Activated CD4-positive, alpha-beta T cell treated with anti-CD3 and anti-CD28 coated beads, Interleukin-2, amount 50 U/mL, for 48 hours (primary cell): ENCODE measurements at regions not wholly inside any gene's neighbourhood (a gene's known extent, or its start where the extent isn't known, plus 50 kb on each side); places are given as distances from the start of the nearest gene placed in this dataset.
"Not testable (repeated sequence)": the region's sequence is repeated elsewhere in the genome, so short reads cannot be mapped to it uniquely, and the experiment has no call there.

Source experiments
- DNase-seq, 2 experiments: peaks; one replicate each; pipeline ENCODE4 v3.0.0-alpha.2; 2020

DNA sequence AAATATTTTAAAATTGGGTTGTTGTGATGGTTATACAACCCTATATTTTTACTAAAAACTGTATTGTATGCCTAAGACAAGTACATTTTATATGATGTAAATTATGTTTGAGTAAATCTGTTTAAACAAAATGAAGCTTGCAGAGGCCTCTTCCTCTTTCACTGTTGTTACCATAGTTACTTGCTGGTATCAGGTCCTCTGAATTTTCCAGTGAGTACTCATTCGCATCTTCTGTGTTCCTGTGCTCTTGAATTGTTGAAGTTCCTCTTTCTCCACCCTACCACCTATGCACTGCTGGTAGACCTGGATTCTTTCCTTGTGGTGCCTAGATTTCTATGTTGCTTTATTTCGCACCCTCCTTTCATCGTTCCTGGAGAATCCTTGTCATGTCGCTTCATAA is 938.5 kb upstream of the ACO1 start:
- DNase-seq: no peak

DNA sequence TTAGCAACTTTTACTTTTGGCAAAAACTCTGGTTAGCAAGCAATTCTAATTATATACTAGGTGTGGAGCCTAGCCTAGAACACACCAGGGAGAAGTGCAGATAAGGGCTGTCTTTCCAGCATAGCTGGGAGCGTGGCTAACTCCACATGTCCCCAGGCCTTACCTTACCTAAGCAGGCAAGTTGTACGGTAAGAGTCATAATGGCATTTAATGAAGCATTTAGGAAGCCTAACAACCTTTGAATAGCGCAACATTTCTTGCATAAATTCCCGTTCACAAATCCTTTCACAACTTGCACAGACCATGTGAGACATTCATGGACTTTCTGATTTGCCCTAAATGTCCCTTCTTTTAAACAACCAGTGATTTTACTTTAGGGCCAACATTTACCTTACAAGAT is 917.4 kb upstream of the ACO1 start:
- DNase-seq: no peak

DNA sequence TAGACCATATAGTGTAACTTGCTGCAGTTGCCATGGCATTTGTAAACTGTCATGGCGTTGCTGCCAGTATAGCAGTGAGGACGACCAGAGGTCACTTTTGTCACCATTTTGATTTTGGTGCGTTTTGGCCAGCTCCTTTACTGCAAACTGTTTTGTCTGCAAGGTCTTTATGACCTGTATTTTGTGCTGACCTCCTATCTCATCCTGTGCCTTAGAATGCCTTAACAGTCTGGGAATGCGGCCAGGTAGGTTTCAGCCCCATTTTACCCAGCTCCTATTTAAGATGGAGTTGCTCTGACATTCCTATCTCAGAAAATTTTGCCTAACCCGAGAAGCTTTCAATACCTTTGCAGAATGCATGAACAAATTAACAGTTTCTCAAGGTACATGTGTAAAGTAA is 914.4 kb upstream of the ACO1 start:
- DNase-seq: no peak

DNA sequence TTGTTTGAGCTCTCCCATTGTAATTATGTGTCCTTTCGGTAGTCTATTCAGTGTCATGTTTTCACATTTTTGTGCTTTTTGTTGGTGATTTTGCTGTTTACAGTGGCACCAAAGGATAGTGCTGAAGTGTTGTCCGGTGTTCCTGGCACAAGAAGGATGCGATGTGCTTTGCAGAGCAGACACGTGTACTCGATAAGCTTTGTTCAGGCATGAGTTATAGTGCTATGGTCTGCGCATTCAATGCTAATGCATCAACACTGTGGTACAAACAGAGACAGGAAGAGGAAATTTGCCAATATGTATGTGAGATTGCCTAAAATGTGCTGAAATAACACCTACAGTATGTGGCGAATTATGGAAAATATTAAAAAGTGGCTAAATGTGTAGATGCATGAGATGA is 913.4 kb upstream of the ACO1 start:
- DNase-seq: no peak

DNA sequence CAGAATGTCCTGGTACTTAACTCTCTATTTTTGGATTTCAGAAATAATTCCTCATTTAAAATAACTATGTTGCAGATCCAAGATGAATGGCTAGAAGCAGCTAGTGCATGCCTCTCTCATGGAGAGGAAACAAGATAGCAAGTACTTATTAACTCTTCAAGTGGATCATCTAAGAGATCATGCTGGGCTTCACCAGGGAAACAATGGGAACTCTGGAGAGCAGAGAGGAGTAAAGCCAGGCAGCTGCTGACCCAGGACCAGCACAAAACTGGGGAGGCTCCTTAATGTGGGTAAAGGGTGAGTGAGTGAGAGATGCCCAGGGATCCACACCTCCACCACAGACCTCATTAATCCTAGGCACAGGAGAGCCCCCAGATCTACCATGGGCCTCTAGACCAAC is 897.8 kb upstream of the ACO1 start:
- DNase-seq: no peak

DNA sequence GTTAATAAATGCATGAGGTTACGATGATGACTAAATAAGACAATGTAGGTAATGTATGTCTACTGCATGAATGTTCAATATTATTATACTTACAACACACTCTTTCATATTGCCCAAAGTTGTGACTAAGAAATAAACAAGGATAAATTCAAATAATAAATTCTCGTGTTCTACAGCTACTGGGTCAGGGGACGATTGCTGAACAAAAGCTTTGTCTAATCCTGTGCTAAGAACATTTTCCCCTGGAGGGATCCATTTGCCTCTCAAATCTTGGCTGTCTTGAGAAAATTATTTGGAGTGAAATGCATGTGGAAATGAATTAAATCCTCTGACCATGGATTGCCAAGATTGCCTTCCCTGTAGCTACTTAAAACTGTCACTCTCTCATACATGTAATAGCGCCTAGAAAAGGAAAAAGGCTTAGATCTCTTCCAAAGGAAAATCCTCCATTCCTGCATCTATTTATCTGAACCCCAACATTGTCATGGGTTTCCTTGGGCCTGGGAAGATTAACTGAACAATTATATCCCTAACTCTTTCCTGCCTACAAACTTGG is 893.8 kb upstream of the ACO1 start:
- no peak for DNase-seq

DNA sequence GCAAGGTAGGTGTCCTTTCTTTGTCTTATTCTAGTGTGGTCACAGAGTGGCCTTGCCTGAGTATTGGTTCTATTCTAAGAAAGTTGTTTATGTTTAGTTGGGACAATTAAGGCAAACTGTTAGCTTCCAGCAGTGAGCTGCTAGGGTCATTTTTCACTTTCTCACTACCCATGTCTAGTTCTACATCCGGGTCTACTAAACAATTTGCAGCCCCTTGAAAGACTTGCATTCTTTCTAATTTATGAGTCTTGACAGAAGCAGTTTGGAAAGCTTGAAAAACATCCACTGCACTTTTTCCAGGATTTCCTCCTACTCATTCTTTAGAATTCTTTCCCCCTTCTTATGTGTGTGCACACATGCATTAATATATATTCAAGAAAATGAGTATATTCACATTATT is 892.2 kb upstream of the ACO1 start:
- no peak for DNase-seq

DNA sequence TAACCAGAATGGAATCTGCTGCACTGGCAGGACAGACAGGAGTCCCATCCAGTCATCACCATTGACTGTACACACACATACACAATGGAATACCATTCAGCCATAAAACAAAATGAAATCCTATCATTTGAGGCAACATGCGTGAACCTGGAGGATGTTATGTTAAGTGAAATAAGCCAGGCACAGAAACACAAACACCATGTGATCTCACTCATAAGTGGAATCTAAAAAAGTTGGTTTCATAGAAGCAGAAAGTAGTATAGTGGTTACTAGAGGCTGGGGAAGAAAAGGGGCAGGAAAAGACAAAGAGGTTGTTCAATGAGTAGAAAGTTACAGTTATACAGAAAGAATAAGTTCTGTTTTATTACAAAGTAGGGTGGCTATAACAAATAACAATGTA is 884.0 kb upstream of the ACO1 start:
- DNase-seq: no peak

DNA sequence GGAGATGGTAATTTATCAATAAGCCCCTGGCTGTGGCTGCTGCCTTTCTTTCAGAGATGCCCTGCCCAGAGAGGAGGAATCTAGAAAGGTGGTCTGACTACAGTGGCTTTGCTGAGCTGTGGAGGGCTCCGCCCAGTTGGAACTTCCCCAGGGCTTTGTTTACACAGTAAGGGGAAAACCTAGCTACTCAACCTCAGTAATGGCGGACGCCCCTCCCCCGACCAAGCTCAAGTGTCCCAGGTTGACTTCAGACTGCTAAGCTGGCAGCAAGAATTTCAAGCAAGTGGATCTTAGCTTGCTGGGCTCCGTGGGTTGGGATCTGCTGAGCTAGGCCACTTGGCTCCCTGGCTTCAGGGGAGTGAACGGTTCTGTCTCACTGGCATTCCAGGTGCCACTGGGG is 865.4 kb upstream of the ACO1 start:
- peak; percentile 34 to 37 for DNase-seq

DNA sequence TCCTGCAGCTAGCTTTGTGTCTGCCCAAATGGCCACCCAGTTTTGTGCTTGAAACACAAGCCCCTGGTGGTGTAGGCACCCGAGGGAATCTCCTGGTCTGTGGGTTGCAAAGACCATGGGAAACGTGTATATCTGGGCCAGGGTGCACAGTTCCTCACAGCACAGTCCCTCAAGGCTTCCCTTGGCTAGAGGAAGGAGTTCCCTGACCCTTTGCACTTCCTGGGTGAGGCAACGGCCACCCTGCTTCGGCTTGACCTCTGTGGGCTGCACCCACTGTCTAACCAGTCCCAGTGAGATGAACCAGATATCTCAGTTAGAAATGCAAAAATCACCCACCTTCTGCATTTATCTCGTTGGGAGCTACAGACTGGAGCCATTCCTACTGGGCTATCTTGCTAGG is 865.0 kb upstream of the ACO1 start:
- DNase-seq: no peak

DNA sequence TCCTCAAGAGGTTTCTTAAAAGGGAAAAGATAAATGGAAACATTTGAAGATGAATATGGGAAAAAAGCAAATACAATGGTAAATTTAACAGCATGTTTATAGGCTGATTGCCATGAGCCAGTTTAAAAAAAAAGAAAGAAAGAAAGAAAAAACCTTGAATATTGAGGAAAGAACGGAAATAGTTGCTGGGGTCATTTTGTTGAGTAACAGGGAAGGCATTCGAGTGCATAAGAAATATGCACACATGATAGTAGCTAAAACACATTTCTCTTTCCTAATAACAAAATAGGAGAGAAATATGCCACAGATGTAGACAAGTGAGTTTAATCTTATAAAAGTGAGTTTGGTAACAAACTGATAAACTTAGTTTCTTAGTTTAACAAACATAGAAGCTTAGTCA is 864.6 kb upstream of the ACO1 start:
- no peak for DNase-seq

DNA sequence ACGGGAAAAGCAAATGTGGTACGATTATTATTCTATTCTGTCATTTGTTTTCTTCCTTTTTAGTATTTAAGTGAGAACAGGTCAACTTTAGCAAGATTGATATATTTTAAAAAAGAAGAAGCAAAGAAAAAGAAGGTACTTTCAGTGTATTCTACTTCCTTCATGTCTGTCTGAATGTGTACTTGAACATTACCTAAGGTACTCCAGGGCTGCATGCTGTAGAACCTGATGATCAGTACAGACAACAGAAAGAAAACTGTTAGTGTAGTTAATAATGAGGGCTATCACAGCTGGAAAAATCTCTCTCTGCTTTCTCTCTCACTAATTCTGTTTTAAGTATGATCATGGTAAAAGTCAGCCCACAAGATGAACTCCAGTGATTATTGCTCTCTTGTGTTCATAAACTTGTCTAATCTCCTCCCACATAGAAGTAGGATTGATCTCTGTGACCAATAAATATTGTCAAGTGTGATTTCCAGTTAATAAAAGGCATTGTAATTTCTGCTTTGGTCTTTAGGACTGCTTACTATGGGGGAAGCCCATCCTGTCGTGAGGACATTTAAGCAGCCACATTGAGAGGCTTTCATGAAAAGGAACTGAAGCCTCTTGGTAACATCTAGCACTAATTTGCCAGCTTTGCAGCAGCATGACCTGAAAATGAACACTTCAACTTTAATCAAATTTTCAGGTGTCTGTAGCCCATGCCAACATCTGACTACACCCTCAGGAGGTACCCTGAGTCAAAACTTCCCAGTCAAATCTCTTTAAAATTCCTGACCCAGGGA is 864.0 kb upstream of the ACO1 start:
- DNase-seq: no peak

DNA sequence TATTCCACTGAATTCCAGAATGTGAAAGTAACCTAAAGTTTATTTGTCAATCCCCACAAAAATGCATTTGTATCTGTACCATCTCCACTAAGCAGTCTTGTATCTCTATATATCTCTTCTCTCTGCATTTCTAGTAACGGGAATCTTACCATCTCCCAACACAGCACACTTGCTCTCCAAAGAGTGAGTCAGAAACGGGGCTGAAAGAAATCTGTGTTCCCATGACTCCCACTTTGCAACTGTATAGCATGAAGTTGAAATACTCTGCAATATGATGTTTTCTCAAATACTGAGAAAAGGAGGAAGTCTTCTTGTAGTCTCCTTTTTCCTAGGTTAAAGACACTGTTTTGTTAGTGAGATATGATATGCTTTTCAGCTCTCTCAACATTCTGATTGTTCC is 848.8 kb upstream of the ACO1 start:
- no peak for DNase-seq

DNA sequence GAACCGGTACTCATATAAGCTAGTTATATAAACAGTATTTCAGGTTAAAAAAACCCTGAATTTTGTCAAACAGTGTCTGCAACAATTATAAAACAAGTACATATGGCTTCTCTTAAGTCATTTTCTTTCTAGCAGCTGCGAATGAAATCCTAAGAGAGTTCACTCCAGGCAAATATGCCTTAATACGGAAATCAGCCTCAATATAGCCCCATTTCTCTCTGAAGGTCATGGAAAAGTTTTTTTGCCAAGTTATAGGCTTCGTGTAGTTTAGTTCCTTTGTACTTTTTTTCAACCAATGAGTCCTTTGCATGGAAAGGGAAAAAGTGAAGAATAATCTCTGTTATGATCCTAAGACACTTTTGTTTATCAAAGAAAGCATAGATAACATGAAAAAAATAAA is 848.0 kb upstream of the ACO1 start:
- no peak for DNase-seq

DNA sequence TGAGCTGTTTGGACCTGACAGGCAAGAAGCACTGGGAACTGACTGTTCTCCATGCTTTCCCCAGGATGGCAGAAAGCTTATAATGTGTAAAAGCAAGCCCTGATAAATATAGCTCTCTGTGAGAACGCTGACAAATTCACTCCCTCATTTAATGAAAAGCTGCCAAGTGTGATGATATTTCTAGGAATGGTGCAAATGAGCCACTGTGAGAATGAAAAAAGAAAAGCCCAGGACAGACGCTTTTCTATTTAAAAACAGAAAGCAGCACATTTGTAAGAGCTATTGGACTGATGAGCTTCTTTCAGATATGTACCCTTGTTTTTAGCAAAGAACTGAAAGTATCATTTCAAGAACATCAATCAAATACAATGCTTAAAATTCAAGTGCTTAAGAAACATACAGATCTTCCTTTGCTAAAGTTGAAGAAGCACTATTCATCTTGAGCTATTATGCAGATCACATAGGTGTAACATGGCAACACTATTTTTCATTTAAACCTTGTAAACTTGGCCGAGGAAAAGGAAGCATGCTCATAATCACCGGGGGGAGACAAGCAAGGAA is 842.6 kb upstream of the ACO1 start:
- no peak for DNase-seq

DNA sequence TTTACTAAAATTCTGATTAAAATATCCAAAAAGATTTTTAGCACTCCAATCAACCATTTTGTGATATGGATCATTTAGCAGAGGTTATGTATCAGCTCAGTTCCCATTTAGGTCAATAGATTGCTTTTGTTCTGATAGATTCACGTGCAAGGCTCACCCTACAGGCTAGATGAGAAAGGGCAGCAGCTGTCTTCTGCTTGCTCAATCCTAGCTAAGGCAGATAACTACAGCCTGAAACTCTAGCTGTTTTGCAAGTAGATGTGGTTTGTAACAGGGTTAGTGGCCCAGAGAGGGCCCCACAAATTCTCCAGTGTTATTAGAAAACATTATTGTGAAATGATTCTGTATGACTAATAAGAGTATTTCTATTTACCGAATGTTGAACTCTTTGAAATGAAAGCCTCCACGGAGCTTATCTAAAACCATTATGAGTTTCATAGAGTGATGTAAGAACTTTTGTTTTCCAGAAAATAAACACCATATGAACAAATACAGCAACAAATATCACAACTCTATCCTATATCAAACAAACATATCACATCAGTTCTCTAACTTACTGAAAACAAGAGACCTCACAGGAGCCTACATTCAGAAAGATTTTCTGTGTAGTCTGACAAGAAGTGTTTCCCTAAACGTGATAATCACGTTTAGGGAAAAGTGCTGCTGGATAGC is 841.9 kb upstream of the ACO1 start:
- peak; percentile 7 to 8 for DNase-seq

DNA sequence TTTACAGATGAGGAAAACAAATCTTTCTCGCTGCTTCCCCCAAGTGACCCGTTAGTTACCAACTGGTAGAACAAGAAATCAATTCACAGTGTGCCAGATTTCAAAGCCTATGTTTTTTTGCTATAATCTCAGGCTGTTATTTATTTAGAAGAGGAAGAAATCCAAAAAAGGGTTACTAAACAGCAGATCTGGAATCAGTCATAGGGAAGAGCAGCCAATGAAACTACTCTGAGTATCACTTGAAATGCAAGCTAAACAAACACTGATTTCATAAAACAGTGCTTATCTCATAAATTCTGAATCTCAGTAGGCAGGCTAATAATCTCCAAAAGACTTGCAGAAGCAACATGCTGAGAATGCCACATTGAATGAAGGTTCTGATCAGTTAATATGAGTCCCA is 829.5 kb upstream of the ACO1 start:
- DNase-seq: no peak

DNA sequence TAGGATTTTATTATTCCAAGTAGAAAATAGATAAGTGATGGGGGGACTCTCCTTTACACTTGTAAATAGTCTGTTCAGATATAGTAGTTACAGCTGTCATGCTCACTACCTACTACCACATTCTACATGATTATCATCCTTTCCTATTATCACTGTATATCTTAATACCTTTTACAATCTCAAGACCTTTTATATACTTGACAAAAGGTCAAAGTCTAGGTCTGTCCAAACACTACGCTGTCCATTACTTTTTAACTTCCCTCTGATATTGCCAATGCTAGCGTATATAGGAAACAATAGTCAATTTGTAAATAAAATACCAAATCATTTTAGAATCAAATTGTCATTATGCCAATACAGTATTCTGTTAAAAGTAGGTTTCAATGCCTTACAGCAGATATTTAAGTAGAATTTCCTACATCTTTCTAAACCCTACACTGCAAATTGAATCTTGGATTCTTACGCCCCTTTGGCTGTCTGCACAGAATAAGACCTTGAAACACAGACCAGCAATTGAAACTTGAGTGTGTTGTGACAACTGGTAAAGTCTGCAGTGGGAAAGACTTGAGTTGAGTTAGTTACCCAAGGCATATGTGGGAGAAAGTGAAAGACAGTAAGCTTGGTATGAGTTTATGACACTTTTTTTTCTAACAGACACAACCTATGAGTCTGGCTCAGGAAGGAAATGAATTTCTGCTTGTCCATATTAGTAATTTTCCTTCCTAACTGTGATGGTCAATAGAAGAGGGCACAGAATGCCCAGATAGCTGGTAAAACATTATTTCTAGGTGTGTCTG is 827.6 kb upstream of the ACO1 start:
- DNase-seq: no peak

DNA sequence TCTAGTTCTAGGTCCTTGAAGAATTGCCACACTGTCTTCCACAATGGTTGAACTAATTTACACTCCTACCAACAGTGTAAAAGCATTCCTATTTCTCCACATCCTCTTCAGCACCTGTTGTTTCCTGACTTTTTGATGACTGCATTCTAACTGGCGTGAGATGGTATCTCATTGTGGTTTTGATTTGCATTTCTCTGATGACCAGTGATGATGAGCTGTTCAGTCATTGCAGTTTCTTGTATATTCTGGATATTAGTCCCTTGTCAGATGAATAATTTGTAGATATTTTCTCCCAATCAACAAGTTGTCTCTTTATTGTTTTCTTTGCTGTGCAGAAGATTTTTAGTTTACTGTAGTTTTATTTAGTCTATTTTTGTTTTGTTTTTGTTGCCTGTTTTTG is 812.3 kb upstream of the ACO1 start:
- not testable (repeated sequence) for DNase-seq

DNA sequence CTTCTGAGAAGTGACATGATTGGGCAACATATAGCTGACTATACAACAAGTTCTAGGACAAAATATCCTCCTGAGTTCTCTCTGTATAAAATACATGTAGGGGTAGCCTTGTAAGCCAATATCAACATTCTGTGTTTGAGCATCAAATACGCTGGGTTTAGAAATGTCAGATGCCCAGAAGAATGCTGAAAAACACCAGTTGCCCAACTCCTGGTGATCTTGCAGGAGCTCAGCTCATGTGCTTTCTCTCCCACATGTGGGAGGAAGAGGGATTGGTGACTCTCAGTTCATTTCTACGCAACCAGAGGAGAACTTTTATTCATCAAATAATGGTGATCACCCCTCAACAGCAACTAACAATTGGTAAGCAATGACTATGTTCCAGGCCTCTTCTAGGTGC is 810.9 kb upstream of the ACO1 start:
- DNase-seq: no peak

DNA sequence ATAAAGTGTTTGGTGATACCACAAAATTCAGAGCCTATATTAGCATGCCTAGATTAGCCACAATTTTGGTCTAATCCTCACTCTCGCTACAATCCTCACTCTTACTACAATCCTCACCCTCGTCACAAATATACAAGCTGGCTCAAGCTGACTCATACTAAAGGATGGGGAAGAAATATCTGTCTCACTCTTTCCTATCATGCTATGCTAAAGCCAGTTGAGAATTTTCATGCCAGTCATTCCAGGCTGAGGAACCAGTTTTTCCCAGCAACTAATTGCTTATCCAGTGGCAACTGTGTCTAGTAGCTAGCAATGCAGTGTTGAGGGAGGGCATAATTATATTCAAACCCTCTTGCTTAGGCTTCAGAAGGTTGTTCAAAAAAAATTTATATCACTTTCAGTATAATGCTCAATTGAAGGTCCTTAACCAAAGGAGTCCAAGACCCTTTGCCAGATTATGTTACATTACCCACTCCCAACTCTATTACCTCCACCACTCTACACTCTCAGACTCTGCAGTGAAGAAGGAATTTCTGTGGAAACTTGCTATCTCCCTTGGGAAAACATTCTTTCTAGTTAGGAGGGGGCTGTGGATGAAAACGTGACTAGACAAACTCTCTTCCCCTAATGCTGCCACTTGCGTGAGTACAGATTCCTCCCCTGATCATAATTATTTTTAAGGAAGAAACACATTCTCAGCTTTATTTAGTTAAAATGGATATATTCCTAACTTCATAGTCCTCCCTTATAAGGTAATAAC is 810.3 kb upstream of the ACO1 start:
- no peak for DNase-seq

DNA sequence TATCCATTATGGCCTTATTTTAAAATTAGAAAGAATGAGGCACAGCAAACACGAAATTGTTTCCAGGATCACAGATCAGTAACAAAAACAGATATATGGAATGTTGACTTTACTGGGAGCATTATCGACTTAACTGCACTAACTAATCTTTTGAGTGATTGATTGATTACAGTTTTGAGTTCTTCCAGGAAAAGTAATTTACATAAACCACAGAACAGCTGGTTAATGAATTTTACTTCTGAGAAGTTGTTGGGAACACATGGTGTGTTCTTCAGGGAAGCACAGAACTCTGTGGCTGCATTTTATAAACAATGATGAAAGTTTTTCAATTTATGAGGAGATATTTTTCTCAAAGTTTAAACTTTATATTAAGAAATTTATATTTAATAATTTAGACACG is 802.4 kb upstream of the ACO1 start:
- no peak for DNase-seq

DNA sequence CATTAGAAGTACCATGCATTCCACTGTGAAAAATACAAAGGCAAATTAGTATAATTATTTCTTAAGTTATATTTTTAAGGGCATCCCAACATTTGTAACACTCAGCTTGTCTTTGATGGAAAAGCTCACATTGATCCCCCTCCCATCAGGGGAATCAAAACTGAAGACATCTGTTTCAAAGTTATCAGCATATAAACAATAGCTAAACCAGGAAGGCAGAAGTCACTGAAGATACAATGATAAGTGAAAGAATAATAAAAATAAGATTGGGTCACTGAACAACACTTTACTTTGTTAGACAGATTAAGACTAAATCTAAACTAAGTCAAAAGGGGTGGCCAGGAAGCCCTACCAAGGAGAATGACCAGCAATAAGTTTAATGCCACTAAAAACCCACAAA is 801.9 kb upstream of the ACO1 start:
- DNase-seq: no peak
